Activated B cell treated with CpG ODN at 0.5 μM for 24 hours (primary cell): ENCODE measurements at regions not wholly inside any gene's neighbourhood (a gene's known extent, or its start where the extent isn't known, plus 50 kb on each side); places are given as distances from the start of the nearest gene placed in this dataset.

Source experiments
- ATAC-seq: fragments of 200-7000 bp; cut with Tn5 transposase; one replicate; pipeline ENCODE4 v1.10.0; 2021; ENCODE audit warnings: low read depth, mild to moderate bottlenecking, moderate library complexity
- CTCF ChIA-PET: fragments of 350-600 bp; sonication (Branson Sonifier 250); formaldehyde crosslinking; loops from one replicate; lab custom pipeline; 2021; ENCODE audit warnings: antibody characterized with exemption; lab: Charles Lee
- POLR2A ChIA-PET: fragments of 350-600 bp; sonication (Branson Sonifier 250); formaldehyde crosslinking; loops from one replicate; lab custom pipeline; 2021; ENCODE audit warnings: antibody characterized with exemption; lab: Charles Lee
- DNase-seq: peaks from one replicate; pipeline ENCODE4 v3.0.0; 2022
- H3K27ac Mint-ChIP-seq: one replicate; pipeline ENCODE4 v1.8.0; 2020; ENCODE audit warnings: mixed read lengths
- H3K27me3 Mint-ChIP-seq: one replicate; pipeline ENCODE4 v1.8.0; 2021; ENCODE audit warnings: mixed read lengths
- H3K36me3 Mint-ChIP-seq: one replicate; pipeline ENCODE4 v1.8.0; 2021; ENCODE audit warnings: low read depth, mixed read lengths
- H3K4me1 Mint-ChIP-seq: one replicate; pipeline ENCODE4 v1.8.0; 2021; ENCODE audit warnings: mixed read lengths
- H3K4me3 Mint-ChIP-seq: one replicate; pipeline ENCODE4 v1.8.0; 2020; ENCODE audit warnings: mild to moderate bottlenecking, mixed read lengths
- H3K9me3 Mint-ChIP-seq: one replicate; pipeline ENCODE4 v1.8.0; 2020; ENCODE audit warnings: mixed read lengths
- intact Hi-C: fragments of 100-400 bp; cut with micrococcal nuclease; formaldehyde crosslinking; loops from one replicate; pipeline ENCODE4 v1.15.1; 2024
- TF ChIP-seq, protein P1 (sequence below): fragments of 200-600 bp; IDR thresholded peaks from one replicate; pipeline ENCODE4 v1.8.0; 2022; ENCODE audit warnings: antibody characterized with exemption, mild to moderate bottlenecking

DNA sequence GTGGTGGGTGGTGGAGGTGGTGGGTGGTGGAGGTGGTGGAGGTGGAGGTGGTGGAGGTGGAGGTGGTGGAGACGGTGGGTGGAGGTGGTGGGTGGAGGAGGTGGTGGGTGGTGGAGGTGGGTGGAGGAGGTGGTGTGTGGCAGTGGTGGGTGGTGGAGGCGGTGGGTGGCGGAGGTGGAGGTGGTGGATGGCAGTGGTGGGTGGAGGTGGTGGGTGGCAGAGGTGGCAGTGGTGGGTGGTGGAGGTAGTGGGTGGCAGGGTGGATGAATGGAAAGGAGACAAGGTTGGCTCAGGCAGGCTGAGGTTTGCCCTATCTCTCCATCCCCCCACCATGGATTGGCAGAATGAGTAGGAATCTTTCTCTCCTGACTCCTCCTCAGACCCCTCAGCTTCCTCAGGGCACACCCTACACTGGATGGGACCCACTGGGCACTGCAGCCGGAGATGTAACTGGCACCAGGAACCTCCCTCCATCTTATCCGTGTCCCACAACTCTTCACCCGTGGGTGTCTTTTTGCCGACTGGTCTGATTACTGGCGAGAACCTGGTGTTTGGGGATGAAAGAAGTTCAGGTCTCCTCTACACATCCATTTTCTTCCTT, 166.3 kb downstream of the C9orf50 start:
- POLR2A ChIA-PET = no interaction called here
- peaks cover 7% of the 10 kb centered on the region for H3K27me3 Mint-ChIP-seq
- intact Hi-C loops = no loop called here
- H3K4me1 Mint-ChIP-seq = peaks cover 17% of the 10 kb centered on the region
- no peaks in the 10 kb centered on the region for H3K9me3 Mint-ChIP-seq
- DNase-seq (no peak), ATAC-seq (no peak)
- CTCF ChIA-PET = no interaction called here
- H3K4me3 Mint-ChIP-seq = no peak overlapping the region
- H3K36me3 Mint-ChIP-seq = no peaks in the 10 kb centered on the region
- TF ChIP-seq, protein P1, sequence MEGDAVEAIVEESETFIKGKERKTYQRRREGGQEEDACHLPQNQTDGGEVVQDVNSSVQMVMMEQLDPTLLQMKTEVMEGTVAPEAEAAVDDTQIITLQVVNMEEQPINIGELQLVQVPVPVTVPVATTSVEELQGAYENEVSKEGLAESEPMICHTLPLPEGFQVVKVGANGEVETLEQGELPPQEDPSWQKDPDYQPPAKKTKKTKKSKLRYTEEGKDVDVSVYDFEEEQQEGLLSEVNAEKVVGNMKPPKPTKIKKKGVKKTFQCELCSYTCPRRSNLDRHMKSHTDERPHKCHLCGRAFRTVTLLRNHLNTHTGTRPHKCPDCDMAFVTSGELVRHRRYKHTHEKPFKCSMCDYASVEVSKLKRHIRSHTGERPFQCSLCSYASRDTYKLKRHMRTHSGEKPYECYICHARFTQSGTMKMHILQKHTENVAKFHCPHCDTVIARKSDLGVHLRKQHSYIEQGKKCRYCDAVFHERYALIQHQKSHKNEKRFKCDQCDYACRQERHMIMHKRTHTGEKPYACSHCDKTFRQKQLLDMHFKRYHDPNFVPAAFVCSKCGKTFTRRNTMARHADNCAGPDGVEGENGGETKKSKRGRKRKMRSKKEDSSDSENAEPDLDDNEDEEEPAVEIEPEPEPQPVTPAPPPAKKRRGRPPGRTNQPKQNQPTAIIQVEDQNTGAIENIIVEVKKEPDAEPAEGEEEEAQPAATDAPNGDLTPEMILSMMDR = no peak
- no peak overlapping the region for H3K27ac Mint-ChIP-seq

GRCh38 chr9:129453734-129454133, 167.2 kb downstream of the C9orf50 start:
- peaks cover 10% of the 10 kb centered on the region for H3K4me1 Mint-ChIP-seq

DNA sequence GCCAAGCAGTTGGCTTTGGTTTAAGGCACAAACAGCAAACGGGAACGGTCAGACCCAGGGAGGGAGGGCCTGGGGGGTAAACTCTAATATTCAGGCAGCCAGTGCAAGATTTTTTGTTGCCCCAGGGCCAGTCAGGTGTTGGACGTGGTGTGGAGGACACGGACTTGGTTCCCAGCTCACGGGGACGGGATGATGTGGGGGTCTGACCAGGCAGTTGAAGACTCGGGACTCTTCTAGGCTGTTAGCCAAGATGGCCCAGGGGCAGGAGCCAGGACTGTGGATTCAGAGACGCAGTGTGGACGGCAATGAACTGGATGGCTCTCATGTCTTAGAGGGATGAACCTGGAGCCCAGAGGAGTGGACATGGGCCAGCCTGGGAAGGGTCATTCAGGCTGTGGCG, 169.2 kb downstream of the C9orf50 start:
- no peak for DNase-seq
- Mint-ChIP-seq H3K9me3 (no peaks in the 10 kb centered on the region), H3K27ac (no peak overlapping the region), H3K27me3 (peaks cover 12% of the 10 kb centered on the region), H3K4me1 (no peaks in the 10 kb centered on the region), H3K36me3 (no peaks in the 10 kb centered on the region), H3K4me3 (no peak overlapping the region)
- CTCF ChIA-PET = no interaction called here
- intact Hi-C loops = no loop called here
- POLR2A ChIA-PET = no interaction called here
- ATAC-seq = no peak
- TF ChIP-seq, protein P1 = no peak

More at GRCh38 chr9:129453734-129454133, 167.2 kb downstream of the C9orf50 start:
- ChIA-PET POLR2A (no interaction called here), CTCF (no interaction called here)
- Mint-ChIP-seq H3K27ac (no peak overlapping the region), H3K4me3 (no peak overlapping the region), H3K27me3 (peaks cover 12% of the 10 kb centered on the region), H3K9me3 (no peaks in the 10 kb centered on the region), H3K36me3 (no peaks in the 10 kb centered on the region)
- ATAC-seq = no peak
- DNase-seq = no peak
- TF ChIP-seq, protein P1 = no peak
- intact Hi-C loops = no loop called here

DNA sequence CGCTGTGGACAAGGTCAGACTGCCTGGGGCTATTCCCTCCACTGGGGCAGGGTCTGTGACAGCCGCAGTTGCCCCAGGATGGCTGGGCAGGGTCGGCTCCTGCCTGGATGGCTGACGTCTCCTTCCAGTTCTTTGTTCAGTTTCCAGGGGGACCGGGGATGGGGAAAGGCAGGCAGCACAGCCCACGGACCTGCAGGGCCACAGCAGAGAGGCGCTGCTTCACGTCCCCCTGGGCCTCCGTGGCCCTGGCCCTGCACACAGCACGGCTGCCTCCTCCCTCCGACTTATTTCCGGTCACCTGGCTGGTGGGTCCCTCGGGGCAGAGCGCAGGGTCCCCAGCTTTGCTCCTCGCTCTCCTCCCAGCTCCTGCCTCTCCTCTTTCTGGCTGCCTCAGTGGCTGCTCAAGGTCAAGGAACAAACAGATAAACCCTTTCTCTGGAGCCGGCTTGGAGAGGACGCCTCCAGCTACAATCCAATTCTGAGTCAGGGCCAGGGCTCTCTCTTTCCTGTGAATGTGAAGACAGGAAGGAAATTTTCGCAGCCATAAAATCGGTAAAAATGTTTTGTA, 169.7 kb downstream of the C9orf50 start:
- H3K9me3 Mint-ChIP-seq = no peaks in the 10 kb centered on the region
- ATAC-seq (no peak), DNase-seq (no peak)
- TF ChIP-seq, protein P1 = no peak
- no peak overlapping the region for H3K4me3 Mint-ChIP-seq
- ChIA-PET CTCF (no interaction called here), POLR2A (no interaction called here)
- H3K36me3 Mint-ChIP-seq = no peaks in the 10 kb centered on the region
- H3K27me3 Mint-ChIP-seq = peaks cover 12% of the 10 kb centered on the region
- H3K4me1 Mint-ChIP-seq = no peaks in the 10 kb centered on the region
- intact Hi-C loops = no loop called here
- no peak overlapping the region for H3K27ac Mint-ChIP-seq

GRCh38 chr9:129449066-129449465, 171.8 kb downstream of the C9orf50 start:
- TF ChIP-seq, protein P1 = no peak
- intact Hi-C loops = no loop called here
- no peaks in the 10 kb centered on the region for H3K4me1 Mint-ChIP-seq
- POLR2A ChIA-PET = no interaction called here
- ATAC-seq = no peak
- DNase-seq = no peak
- CTCF ChIA-PET = no interaction called here
- no peak overlapping the region for H3K27ac Mint-ChIP-seq
- H3K4me3 Mint-ChIP-seq = no peak overlapping the region
- no peaks in the 10 kb centered on the region for H3K36me3 Mint-ChIP-seq
- peaks cover 13% of the 10 kb centered on the region for H3K27me3 Mint-ChIP-seq
- peaks cover 2% of the 10 kb centered on the region for H3K9me3 Mint-ChIP-seq
